Stimulated activated naive CD8-positive, alpha-beta T cell treated with anti-CD3 and anti-CD28 coated beads, Interleukin-15, Interleukin-2, amounts not matched to agents 100 U/mL and 50 U/mL, for 24 hours (primary cell): ENCODE measurements at regions not wholly inside any gene's neighbourhood (a gene's known extent, or its start where the extent isn't known, plus 50 kb on each side); places are given as distances from the start of the nearest gene placed in this dataset.
"Not testable (repeated sequence)": the region's sequence is repeated elsewhere in the genome, so short reads cannot be mapped to it uniquely, and the experiment has no call there.

Experiments
- ATAC-seq: fragments of 150-1000 bp; cut with Tn5 transposase; one replicate; pipeline ENCODE4 v1.10.0; 2021
- DNase-seq: peaks from one replicate; pipeline ENCODE4 v3.0.0; 2021

GRCh38 chr18:70418546-70419311 lies 129.9 kb downstream of the SOCS6 start:
- ATAC-seq = peak; percentile 59
- no peak for DNase-seq

- no peak for DNase-seq
- no peak for ATAC-seq
These were observed 129.0 kb downstream of the SOCS6 start for GRCh38 chr18:70417847-70418246.

- no peak for ATAC-seq
- no peak for DNase-seq
These were observed 127.7 kb downstream of the SOCS6 start for GRCh38 chr18:70416496-70416895.

- no peak for DNase-seq
These were observed 127.1 kb downstream of the SOCS6 start for GRCh38 chr18:70415823-70416488.

GRCh38 chr18:70414315-70414900 lies 125.6 kb downstream of the SOCS6 start:
- ATAC-seq = no peak

More at GRCh38 chr18:70415823-70416488, 127.1 kb downstream of the SOCS6 start:
- no peak for ATAC-seq

GRCh38 chr18:70413455-70413854 lies 124.6 kb downstream of the SOCS6 start:
- DNase-seq = no peak
- no peak for ATAC-seq

More at GRCh38 chr18:70414315-70414900, 125.6 kb downstream of the SOCS6 start:
- no peak for DNase-seq

- ATAC-seq = no peak
- DNase-seq = no peak
These were observed 123.1 kb downstream of the SOCS6 start for GRCh38 chr18:70411876-70412435.

- DNase-seq = no peak
These were observed 122.5 kb downstream of the SOCS6 start for GRCh38 chr18:70411307-70411706.

GRCh38 chr18:70405052-70405451 lies 116.2 kb downstream of the SOCS6 start:
- no peak for ATAC-seq
- no peak for DNase-seq

More at GRCh38 chr18:70411307-70411706, 122.5 kb downstream of the SOCS6 start:
- no peak for ATAC-seq

- no peak for ATAC-seq
These were observed 111.6 kb downstream of the SOCS6 start for GRCh38 chr18:70400476-70400875.

GRCh38 chr18:70398076-70398475 lies 109.2 kb downstream of the SOCS6 start:
- DNase-seq = no peak
- ATAC-seq = no peak

More at GRCh38 chr18:70400476-70400875, 111.6 kb downstream of the SOCS6 start:
- DNase-seq = no peak

- DNase-seq (no peak), ATAC-seq (no peak)
These were observed 108.5 kb downstream of the SOCS6 start for GRCh38 chr18:70397259-70397925.

- ATAC-seq, DNase-seq: not testable (repeated sequence)
These were observed 106.9 kb downstream of the SOCS6 start for GRCh38 chr18:70395771-70396170.

GRCh38 chr18:70394672-70395071 lies 105.8 kb downstream of the SOCS6 start:
- no peak for ATAC-seq
- no peak for DNase-seq

GRCh38 chr18:70390371-70391090 lies 101.7 kb downstream of the SOCS6 start:
- ATAC-seq = no peak

GRCh38 chr18:70389036-70389435 lies 100.2 kb downstream of the SOCS6 start:
- DNase-seq, ATAC-seq: not testable (repeated sequence)

More at GRCh38 chr18:70390371-70391090, 101.7 kb downstream of the SOCS6 start:
- no peak for DNase-seq

- DNase-seq = no peak
- ATAC-seq = no peak
These were observed 98.2 kb downstream of the SOCS6 start for GRCh38 chr18:70387027-70387426.

- ATAC-seq (no peak), DNase-seq (no peak)
These were observed 97.7 kb downstream of the SOCS6 start for GRCh38 chr18:70386582-70386981.

- DNase-seq = no peak
These were observed 96.6 kb downstream of the SOCS6 start for GRCh38 chr18:70385474-70385873.

GRCh38 chr18:70384181-70384790 lies 95.4 kb downstream of the SOCS6 start:
- ATAC-seq (no peak), DNase-seq (no peak)

More at GRCh38 chr18:70385474-70385873, 96.6 kb downstream of the SOCS6 start:
- ATAC-seq = no peak
